ENCODE measurements at regions not wholly inside any gene's neighbourhood (a gene's known extent, or its start where the extent isn't known, plus 50 kb on each side); places are given as distances from the start of the nearest gene placed in this dataset.

DNA sequence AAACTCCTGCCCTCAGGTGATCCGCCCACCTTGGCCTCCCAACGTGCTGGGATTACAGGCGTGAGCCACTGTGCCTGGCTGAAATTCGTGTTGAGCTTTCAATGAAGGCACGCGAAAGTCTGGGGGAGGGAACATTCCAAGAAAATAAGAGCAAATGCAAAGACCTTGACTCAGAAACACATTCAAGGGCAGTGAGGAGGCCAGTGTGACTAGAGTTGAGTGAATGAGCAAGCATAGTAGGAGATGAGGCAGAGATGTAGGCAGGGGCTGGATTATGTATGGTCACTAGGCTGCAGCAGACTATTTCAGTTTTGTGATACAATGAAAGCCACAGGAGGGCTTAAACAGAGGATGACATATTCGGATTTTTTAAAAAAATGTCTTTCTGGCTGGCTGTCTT lies 67.0 kb downstream of the SCN11A start:
- ATAC-seq (no peak), DNase-seq (no peak)
- H3K9me3 ChIP-seq = no peaks in the 10 kb centered on the region
- H3K36me3 ChIP-seq = no peaks in the 10 kb centered on the region
- intact Hi-C loops (cut with DNase I) = no loop called here
- H3K4me3 ChIP-seq = no peak overlapping the region
- H3K27ac ChIP-seq = no peak overlapping the region
- TF ChIP-seq, protein P1, sequence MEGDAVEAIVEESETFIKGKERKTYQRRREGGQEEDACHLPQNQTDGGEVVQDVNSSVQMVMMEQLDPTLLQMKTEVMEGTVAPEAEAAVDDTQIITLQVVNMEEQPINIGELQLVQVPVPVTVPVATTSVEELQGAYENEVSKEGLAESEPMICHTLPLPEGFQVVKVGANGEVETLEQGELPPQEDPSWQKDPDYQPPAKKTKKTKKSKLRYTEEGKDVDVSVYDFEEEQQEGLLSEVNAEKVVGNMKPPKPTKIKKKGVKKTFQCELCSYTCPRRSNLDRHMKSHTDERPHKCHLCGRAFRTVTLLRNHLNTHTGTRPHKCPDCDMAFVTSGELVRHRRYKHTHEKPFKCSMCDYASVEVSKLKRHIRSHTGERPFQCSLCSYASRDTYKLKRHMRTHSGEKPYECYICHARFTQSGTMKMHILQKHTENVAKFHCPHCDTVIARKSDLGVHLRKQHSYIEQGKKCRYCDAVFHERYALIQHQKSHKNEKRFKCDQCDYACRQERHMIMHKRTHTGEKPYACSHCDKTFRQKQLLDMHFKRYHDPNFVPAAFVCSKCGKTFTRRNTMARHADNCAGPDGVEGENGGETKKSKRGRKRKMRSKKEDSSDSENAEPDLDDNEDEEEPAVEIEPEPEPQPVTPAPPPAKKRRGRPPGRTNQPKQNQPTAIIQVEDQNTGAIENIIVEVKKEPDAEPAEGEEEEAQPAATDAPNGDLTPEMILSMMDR (IDR thresholded peaks at IDR 0.05) = no peak
- H3K4me1 ChIP-seq = no peaks in the 10 kb centered on the region
- peaks cover 5% of the 10 kb centered on the region for H3K27me3 ChIP-seq

DNA sequence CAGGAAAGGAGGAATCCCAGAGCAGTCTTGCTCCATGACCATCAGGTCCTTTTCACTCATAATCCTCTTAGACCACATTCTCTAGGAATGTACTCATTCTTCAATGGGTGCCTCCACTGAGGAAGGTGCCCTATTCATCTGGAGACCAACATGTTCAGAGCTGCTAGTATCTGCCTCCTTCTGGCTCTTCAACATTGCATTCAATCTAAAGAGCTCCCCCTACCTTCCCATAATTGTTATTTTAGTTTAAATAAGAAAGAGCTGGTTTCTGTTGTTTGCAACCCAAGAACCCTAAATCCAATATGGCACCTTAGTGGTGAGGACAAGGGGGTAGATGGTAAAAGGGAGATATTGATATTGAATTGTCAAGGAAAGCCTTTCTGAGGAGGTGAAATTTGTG lies 67.6 kb downstream of the SCN11A start:
- Histone ChIP-seq H3K36me3 (no peaks in the 10 kb centered on the region), H3K4me1 (no peaks in the 10 kb centered on the region), H3K27me3 (peaks cover 5% of the 10 kb centered on the region), H3K4me3 (no peak overlapping the region), H3K9me3 (no peaks in the 10 kb centered on the region), H3K27ac (no peak overlapping the region)
- no peak for DNase-seq
- TF ChIP-seq, protein P1 (IDR thresholded peaks at IDR 0.05) = no peak
- ATAC-seq = no peak
- intact Hi-C loops (cut with DNase I) = no loop called here

DNA sequence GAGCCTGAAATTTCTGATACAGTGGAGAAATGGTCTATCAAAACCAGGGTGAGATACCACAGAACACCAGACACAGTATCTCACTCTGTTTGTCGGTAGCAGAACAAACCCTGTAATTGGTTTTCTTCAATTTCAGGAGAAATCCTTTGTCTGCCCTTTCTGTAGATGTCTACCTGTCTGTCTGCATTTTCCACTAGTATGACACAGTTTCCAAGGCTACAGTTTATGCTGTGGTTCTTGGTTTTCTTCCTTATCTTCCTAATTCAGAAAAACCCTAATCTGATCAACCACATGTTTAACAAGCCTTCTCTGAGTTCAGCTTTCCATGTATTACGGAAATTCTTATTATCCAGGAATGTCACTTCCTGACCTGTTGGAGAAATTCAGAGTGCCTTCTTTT lies 70.8 kb downstream of the SCN11A start:
- H3K36me3 ChIP-seq = no peaks in the 10 kb centered on the region
- H3K27me3 ChIP-seq = no peaks in the 10 kb centered on the region
- intact Hi-C loops (cut with DNase I) = no loop called here
- no peaks in the 10 kb centered on the region for H3K4me1 ChIP-seq
- DNase-seq (no peak), ATAC-seq (no peak)
- TF ChIP-seq, protein P1 (IDR thresholded peaks at IDR 0.05) = no peak
- H3K9me3 ChIP-seq = no peaks in the 10 kb centered on the region
- no peak overlapping the region for H3K4me3 ChIP-seq
- no peak overlapping the region for H3K27ac ChIP-seq

DNA sequence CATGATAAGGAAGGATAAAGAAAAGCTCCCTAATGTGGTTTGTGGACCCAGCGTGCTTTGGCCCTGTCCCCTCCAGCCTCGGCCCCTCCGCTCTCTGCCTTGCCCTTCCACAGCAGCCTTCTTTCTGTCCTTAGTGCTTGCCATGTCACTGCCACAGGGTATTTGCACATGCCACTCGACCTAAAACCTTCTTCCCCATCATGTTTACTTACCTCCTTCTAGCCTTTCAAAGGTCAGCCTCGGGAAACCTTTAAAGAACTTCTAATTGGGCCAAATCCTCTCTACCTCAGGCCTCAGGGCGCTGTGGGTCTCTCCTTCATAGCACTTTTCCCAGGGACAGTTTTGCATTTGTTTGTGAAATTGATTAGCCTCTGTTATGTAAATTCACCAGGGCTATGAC lies 73.0 kb downstream of the SCN11A start:
- no peak for DNase-seq
- intact Hi-C loops (cut with DNase I) = no loop called here
- Histone ChIP-seq H3K4me1 (no peaks in the 10 kb centered on the region), H3K9me3 (no peaks in the 10 kb centered on the region), H3K36me3 (no peaks in the 10 kb centered on the region), H3K4me3 (no peak overlapping the region), H3K27ac (no peak overlapping the region), H3K27me3 (no peaks in the 10 kb centered on the region)
- no peak for ATAC-seq
- TF ChIP-seq, protein P1 (IDR thresholded peaks at IDR 0.05) = no peak

DNA sequence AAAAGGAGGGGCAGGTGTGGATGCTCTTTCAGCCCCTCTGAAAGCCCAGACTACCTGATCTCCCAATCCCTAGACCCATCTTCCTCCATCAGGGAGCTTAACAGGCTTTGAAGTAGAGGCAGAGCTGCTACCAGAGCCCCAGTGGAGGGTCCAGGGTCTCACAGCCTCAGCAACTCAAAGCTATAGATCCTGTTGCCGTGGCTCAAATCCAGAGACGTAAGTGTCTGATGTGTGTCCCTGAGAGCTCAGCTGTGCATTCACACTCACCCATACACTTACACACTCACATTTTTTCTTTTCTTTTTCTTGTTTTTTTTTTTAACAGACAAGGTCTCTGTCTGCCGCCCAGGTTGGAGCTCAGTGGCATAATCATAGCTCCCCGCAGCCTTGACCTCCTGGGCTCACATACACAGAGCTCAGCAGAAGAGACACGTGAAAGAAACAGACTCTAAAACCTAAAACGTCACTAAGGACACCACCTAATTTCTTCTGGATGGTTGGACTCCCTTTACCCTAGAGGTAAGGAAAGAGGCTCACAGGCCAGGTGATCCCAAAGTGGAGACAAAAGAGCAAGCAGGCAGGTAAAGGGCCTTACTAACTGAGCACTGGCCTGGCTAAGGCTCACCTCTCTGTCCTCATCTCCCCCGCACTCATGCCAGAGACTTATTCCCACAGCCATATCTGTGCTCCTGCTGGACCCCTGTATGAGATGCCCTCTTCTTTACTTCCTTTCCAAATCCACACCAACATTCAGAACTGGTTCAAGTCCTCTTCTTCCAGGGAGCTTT lies 80.7 kb downstream of the SCN11A start:
- TF ChIP-seq, protein P1 (IDR thresholded peaks at IDR 0.05) = no peak
- no peak overlapping the region for H3K4me3 ChIP-seq
- DNase-seq = no peak
- H3K9me3 ChIP-seq = no peaks in the 10 kb centered on the region
- H3K27me3 ChIP-seq = peaks cover 10% of the 10 kb centered on the region
- no peak for ATAC-seq
- H3K4me1 ChIP-seq = no peaks in the 10 kb centered on the region
- intact Hi-C loops (cut with DNase I) = no loop called here
- H3K36me3 ChIP-seq = no peaks in the 10 kb centered on the region
- H3K27ac ChIP-seq = no peak overlapping the region
